Endothelial cell of hepatic sinusoid (primary cell): ENCODE measurements at regions not wholly inside any gene's neighbourhood (a gene's known extent, or its start where the extent isn't known, plus 50 kb on each side); places are given as distances from the start of the nearest gene placed in this dataset.

Source experiments
- in situ Hi-C: cut with HindIII; loops from 2 replicates; pipeline ENCODE4 v1.10.0; 2017; ENCODE audit warnings: low sequenced_read_pairs

DNA sequence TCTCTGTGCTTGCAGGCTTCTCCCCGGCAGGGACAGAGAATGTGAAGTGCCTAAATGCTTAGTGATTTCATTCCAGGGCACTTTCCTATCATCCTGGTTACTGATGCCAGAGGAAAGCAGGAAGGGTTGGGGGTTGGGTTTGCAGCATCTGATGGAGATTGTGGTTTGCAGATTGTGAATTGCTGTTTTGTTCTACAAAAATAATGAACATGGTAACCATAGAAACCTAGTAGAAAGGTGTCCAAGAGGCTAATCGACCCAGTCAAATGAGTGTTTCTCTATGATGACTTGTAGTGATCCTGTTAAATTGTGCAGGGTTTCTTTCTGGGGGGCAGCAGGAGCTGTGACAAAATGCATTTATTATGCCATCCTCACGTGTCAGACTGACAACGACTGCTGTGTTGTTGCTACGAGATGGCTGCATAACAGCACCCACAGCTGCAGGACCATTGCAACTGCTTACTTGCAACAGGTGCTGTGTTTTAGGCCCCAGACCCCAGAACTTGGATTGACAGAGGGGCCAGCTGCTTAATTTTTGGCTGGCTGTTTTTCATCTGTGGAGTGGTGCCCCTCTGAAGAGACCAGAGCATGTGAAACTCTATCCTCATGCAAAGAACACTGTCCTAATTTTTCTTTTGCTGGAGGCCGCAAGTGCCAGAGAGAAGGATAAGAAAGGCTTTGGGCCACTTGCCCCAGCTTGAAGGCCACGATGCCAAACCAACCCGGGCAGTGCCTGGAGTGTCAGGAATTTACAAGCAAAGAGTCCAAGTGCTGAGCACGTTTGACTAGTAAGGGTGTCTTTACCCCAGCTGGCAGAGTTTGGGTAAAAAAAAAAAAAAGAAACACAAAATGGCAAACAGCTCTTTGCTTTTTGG, 397.8 kb downstream of the GADD45G start:
- in situ Hi-C loops = no loop called here

DNA sequence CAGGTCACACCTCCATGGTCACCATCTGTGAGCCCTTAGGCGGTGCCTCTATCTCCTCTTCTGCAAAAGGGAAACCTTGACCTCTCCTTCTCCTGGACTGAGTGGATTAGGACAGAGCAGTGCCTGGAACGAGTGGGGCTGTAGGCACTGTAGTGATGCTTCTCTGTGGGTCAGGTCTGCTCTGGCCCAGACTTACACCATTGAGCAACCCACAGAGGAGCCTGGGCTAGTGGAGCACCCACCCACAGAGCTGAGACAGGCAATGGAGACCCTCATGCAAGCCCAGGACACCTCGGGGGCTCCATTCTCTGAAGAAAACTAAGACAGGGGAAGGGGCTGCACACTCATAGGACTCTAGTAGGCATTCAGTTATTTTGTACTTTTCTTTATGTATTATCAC, 400.6 kb downstream of the GADD45G start:
- in situ Hi-C loops = no loop called here

DNA sequence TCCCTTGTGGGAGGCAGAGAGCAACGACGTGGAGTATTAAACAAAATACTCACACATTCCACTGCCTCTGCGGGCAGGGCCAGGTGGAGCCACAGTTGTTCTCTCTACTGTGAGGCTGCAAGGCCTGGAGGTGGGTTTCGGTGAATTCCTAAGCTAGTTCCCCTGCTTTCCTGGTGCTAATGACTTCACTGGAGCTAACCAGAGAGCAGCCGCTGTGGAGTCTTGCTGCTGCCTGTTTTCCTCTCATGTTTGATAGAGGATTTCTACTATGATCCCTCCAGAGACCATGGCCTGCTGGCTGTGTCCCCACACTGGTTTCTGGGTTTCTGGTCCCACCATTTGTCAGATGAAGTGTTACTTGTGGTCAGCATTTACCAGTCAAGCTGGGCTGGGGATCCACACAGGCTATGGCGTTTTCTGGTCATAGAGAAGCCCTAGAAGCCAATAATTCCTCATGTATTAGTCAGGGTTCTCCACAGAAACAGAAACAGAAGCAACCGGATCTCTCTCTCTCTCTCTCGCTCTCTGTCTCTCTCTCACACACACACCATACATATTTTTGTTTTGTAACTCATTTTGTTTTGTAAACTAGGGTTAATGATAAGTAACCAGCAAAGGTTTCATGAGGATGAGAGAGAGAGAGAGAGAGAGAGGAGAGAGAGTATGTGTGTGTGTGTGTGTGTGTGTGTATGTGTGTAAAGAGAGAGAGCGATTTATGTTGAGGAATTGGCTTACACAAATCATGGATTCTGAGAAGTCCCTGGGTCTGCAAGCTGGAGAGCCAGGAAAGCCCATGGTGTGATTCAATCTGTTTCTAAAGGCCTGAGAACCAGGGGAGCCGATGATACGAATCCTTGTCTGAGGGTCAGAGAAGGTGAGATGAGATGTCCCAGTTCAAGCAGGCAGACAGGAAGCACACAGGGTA, 403.0 kb downstream of the GADD45G start:
- in situ Hi-C loops = no loop called here

DNA sequence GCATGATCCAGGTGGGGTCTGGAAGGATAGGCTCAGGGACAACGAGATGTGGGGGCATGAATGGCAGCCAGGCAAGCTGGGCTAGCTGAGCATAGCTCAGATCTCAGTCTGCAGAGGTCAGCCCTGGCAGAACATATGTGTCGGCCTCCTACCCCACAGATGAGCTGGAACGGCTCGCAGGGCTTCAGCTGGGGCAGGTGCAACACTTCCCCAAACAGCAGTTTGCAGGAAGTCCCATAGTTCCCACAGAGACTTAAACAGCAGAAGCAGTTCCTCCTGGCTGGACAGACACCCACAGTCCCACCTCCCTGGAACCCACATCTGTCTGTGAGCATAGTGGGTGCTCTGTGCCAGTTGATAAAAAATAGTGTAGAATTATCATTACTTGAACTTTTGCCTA, 404.6 kb downstream of the GADD45G start:
- in situ Hi-C loops = no loop called here

DNA sequence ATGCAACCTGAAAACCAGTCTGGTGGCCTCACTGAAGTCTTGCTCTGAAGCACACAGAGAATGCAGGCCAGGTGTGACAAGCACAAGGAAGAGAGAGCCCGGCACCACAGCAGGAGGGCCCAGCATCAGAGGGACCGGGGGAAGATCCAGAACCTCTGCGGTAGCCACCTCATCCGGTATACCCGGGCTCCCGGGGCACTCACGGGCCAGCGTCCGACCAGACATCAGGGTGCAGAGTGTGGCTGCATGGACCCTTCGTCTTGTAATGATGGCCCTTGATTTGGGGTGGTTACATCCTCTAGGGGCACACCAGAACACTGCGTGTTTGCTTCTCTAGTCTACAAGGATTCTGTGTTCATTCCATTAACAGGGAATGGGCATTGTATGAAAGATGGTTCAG, 406.0 kb downstream of the GADD45G start:
- in situ Hi-C loops = no loop called here

DNA sequence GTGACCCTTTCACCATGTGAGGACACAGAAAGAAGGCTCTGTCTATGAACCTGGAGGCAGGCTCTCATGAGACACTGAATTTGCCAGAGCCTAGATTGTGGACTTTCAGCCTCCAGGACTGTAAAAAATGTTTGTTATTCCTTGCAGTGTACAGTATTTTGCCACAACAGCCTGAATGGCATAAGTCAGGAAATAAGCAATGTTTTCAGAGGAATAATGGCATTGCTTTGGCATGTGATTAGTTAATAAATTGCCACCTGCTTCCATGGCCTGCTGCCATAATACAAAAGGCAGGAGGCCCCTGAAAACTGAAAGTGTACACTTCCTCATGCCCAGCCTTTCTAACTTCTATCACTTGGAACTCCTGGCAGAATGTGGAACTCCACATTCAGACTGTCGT, 408.1 kb downstream of the GADD45G start:
- in situ Hi-C loops = no loop called here

DNA sequence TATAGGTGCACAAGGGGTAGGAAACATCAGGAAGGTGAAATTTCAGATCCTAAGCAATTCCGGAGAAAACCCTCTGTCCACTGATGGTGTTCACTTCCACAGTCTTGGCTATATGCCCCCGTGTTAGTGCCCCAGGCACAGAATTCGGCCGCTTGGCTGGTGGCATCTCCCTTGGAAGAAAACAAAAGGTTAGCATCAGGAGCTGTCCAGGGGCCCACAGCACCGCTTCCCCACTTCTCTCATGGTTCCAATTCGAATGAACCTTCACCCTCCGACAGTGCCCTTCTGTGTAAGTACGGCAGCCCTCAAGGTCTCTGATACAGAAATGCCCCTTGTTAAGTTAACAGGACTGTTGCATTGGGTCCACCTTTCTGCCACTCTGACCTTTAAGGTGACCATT, 409.0 kb downstream of the GADD45G start:
- in situ Hi-C loops = no loop called here

DNA sequence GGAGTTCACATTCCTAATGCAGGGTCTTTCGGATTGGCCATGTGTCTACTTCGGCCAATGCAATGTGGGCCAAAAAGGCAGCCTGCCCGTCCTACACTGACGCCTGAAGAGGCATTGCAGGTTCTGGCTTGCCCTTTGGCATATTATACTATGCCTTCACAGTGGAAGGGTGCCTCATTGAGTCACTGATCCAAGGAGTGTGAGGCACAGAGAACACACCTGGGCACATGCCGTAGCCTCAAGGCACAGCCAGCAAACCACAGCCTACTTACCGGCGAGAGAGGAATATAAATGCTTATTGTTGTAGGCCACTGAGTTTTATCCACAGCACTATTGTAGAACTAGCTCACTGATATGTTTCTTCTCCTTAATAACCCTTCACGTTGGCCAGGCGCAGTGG, 409.6 kb downstream of the GADD45G start:
- in situ Hi-C loops = no loop called here

DNA sequence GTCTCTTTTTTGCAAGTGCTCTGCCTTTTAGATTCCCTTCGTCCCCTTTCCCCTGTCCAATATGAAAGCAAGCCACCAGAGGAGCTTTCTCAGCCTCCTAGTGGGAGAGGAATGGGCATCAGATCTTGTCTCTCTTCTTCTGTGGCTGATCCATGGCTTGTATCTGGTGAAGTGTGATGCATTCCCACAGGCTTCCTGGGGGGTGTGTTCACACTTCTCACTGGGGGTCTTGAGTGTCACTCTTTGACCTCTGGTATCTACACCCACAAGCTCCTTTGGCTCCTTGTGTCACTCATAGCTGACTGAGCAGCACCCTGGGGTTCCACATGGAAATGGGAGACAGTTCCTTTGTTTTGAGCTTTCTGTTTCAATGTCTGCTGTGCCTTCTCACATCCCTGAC, 411.5 kb downstream of the GADD45G start:
- in situ Hi-C loops = no loop called here

DNA sequence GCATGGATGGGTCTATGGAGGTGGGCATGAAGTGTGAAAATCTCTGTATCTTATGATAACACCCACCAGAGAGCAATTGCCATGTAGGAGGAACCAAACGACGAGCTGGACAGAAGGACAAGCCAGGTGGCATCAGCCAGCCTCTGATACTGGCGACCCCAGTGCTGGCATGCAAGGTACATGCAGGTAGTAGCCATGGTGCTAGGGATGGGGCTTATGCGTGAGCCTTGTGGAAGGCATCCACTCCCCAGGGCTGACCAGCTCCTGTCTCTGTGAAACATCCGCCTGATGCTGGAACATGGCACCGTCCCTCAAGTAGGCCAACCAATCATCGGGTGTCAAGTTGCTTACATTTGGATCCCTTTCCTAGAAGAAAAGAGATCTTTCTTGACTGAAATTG, 412.9 kb downstream of the GADD45G start:
- in situ Hi-C loops = no loop called here

DNA sequence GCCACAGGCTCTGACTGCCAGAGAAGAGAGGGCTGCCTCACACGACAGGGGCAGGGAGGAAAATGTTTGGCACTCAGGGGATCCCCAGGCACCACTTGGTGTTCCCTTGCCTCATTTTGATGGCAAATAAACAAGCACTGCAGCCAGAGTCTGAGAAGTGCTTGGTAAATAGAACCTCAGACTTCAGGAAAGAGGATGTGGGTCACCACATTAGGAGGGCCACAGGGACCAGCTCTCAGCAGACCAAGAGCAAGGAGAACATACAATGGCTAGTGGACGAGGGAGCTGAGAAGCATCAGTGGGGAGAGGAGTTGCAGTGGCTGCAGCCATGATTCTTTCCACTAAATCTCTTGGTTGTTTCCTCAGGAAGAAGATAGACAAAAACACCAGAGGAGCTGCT, 413.9 kb downstream of the GADD45G start:
- in situ Hi-C loops = no loop called here

DNA sequence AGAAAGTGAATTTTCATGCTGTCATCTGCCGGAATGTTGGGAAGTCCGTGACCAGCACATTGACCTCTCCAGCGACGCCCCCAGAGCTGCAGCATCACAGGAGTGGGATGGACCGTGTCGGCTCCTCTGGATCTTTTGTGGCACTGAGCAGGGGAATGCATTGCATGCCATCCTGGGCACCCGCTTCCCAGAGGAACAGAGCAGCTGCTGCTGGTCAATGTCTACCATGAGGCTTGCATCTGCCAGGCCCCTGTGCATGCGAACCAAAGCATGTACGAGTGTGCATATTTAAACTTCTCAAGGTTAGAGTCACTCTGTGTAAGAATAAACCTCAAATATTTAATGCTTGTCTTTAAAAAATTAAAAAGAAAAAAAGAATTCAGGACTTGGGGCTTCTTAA, 414.8 kb downstream of the GADD45G start:
- in situ Hi-C loops = no loop called here

DNA sequence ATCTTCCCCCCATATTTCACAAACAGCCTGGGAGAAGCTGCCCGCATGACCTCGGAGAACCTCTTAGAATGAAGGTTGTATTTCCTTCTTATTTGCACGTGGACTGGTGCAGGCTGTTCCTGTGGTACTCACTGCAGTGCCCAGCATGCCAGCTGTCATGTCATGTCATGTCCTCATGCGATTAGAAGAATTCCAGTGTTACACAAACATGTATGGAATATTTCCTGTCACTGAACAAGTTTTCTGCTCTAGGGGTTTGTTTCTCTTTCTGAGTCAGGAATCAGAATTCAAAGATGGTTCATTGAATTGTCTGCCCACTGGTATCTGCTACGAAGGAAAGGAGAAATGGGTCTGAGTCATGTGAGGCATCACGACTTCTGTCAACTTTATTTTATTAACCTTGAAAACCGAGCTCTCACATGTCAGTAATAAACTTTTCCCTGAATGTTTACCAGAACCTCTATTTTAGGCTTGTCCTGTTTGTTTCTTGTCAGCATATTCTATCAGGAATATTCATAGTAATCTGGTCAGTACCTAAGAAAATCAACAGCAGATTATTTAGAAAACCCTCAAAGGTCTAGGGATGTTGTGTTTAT, 415.6 kb downstream of the GADD45G start:
- in situ Hi-C loops = no loop called here

DNA sequence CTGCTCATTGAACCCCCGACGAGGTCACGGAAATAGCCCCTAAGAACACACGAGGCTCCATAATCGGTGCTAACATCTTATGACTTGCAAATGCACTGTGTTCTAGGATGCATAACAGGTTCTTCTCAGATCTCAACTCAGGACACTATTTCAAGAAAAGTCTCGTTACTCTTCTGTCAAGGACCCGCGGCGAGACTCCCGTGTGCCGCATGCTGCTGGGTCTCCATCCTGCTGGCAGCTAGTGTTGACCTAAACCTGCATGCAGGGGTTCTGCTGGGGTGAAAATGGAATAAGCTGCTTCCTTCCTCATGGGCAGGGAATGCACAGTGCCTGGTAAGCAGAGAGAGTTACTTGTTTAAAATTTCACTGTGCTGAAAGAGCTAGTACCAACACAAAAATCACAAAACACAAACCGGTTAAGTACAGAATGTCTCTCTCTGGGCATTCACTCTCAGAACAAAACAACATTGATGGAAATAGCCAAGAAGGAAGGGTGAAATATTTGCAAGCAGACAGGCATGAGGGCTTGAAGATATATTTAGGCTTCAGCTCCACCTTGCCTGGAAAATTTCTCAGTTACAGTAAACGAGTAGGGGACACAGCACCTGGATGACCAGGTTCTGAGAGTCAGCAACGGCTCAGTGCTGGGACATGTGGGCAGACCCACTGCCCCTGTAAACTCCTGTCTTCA, 416.5 kb downstream of the GADD45G start:
- in situ Hi-C loops = no loop called here

DNA sequence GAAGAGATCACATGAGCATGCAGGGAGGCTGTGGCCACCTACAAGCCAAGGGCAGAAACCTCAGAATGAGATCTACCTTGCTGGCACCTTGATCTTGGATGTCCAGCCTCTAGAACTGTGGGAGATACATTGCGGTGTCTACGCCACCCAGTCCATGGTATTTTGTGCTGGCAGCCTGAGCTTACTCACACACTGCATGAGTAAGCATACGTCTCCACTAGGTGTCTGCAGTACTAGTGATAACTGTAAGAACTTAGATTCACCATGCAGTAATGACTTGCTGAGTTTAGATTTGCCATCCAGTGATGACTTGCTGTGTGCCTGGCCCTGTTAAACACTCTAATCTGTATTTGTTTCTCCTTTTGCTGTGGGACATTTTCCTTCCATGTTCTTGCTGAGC, 417.7 kb downstream of the GADD45G start:
- in situ Hi-C loops = no loop called here

DNA sequence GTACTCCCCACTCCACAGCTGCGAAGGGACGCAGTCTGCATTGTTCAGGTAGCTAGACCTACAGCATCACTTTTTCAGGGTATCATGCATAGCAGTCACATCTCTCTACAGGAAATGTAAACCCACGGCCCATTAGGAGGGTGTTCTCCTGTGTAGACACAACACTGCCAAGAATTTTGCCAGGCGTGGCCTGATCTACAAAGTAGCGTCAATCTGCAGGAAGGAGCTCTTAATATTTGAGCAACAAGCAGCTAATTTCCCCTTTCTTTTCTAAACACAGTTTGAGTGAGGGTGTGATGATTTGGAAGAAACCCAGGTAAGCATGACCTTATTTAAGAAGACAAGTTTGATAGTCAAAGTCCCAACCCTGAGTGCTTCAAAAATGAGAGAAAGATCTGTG, 419.0 kb downstream of the GADD45G start:
- in situ Hi-C loops = no loop called here

DNA sequence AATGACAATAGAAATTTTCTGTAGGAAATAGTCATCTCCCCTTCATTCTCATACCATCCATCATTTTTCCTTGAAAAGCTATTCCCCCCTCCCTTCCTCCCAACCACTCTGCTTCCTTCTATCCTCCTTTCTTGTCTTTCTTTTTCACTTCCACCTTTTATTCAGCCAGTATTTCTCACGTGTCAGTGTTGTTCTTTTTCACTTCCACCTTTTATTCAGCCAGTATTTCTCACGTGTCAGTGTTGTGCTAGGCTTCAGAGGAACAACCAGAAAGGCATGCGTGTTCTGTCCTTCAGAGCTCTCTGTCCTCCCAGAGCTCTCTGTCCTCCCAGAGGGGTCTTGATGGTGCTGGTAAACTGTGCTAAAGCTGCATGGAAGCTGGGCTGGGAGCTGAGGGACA, 419.6 kb downstream of the GADD45G start:
- in situ Hi-C loops = no loop called here

DNA sequence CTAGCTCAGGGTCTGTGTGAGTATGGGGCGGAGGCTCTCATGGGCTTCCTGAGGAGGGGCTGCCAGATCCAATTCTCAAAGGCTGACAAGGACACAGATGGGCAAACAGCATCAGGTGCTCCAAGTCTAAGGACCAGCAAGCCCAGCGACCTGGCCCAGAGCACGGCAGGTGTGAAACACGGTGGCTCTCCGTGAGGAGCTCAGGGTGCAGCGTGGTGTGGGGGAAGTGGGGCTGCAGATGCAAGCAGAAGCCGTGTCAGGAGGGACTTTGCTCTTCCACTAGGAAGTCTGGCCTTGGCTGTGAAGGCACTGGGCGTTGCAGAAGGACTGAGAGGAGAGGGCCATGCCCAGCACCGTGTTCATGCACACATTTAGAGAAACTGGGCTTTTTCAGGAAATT, 420.0 kb downstream of the GADD45G start:
- in situ Hi-C loops = no loop called here

DNA sequence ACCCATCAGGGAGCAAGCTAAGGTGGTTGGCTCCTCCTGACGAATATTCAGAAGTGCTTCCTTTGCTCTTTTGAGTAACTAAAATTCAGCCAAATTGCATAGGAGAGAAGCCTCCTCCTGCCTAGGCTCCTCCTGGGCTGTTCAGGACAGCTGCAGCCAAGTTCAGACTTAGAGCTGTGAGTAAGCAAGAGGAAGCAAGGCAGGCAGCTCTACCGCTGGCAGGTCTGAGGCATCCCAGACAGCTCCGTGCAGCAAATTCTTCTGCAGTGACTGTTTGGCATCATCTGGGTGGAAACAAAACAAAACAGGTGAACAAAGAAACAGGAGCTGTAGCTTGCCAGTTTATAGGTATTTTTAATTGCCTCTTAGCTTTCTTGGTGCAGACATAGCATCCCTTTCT, 421.0 kb downstream of the GADD45G start:
- in situ Hi-C loops = no loop called here

DNA sequence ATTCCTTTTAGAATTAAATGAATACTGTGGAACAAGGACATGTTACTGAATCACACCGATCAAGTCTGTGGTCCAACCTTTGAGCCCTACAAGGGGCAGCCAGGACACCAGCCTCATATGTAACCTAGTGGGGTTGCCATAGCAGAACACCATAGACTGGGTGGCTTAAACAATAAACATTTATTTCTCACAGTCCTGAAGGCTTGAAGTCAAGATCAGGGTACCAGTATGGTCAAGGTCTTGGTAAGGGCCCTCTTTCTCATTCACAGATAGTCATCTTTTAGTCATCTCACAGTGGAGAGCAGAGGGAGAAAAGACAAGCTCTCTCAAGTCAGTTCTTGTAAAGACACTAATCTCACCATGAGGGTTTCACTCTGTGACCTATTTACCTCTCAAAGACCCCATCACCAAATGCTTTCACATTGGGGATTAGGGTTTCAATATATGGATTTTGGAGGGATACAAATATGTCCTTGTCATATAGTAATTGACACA, 422.5 kb downstream of the GADD45G start:
- in situ Hi-C loops = no loop called here

DNA sequence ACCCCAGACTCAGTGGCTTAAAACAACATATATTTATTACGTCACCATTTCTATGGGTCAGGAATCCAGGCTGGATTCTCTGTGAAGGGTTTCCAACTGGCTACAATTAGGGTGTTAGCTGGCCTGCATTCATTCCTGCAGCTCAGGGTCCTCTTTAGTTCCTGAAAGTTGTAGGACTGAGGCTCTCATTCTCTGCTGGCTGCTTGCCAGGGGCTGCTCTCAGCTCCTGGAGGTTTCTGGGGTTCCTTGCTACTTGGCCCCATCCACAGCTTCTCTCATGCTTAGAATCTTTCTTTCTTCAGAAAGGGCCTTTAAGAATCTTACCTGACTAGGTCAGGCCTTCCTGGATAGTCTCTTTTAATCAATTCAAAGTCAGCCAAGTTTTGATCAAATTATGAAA, 424.6 kb downstream of the GADD45G start:
- in situ Hi-C loops = no loop called here
